LNCaP clone FGC (cell line): ENCODE measurements at regions not wholly inside any gene's neighbourhood (a gene's known extent, or its start where the extent isn't known, plus 50 kb on each side); places are given as distances from the start of the nearest gene placed in this dataset.

Experiments
- DNase-seq: peaks from one replicate; pipeline ENCODE4 v3.0.0-alpha.2; 2011; ENCODE audit warnings: low read depth
- H3K4me3 ChIP-seq: 2 replicates; pipeline ENCODE4 v1.5.1; 2011; ENCODE audit warnings: mild to moderate bottlenecking, low read depth, low read length, control low read depth
- CTCF ChIP-seq: IDR thresholded peaks from 2 replicates; pipeline ENCODE4 v1.5.1; 2012; ENCODE audit warnings: mild to moderate bottlenecking; ENCODE audit not compliant: control insufficient read depth, insufficient read depth; ENCODE audit errors: extremely low read depth

GRCh38 chr16:85231959-85232358, 119.7 kb upstream of the CIBAR2 start:
- no peak overlapping the region for H3K4me3 ChIP-seq
- no peak for TF ChIP-seq CTCF
- DNase-seq = no peak

GRCh38 chr16:85232369-85233142, 120.3 kb upstream of the CIBAR2 start:
- TF ChIP-seq CTCF = no peak
- no peak overlapping the region for H3K4me3 ChIP-seq

GRCh38 chr16:85233516-85233915, 121.2 kb upstream of the CIBAR2 start:
- H3K4me3 ChIP-seq = no peak overlapping the region
- TF ChIP-seq CTCF = no peak
- no peak for DNase-seq

More at GRCh38 chr16:85232369-85233142, 120.3 kb upstream of the CIBAR2 start:
- no peak for DNase-seq

GRCh38 chr16:85234310-85235204, 122.3 kb upstream of the CIBAR2 start:
- no peak for TF ChIP-seq CTCF
- DNase-seq = no peak
- no peak overlapping the region for H3K4me3 ChIP-seq

- DNase-seq = no peak
- H3K4me3 ChIP-seq = no peak overlapping the region
- no peak for TF ChIP-seq CTCF
Observed at GRCh38 chr16:85235991-85236817, 123.9 kb upstream of the CIBAR2 start.

- DNase-seq = no peak
Observed at GRCh38 chr16:85236818-85237150, 124.5 kb upstream of the CIBAR2 start.

More at GRCh38 chr16:85236818-85237150, 124.5 kb upstream of the CIBAR2 start:
- no peak for TF ChIP-seq CTCF
- no peak overlapping the region for H3K4me3 ChIP-seq
